ENCODE measurements at regions not wholly inside any gene's neighbourhood (a gene's known extent, or its start where the extent isn't known, plus 50 kb on each side); places are given as distances from the start of the nearest gene placed in this dataset.

GRCh38 chr3:20321391-20322047 is 135.5 kb upstream of the SGO1 start:
- Histone ChIP-seq H4K5ac (ENCODE audit: insufficient read length, low read depth, low read length) (no peak overlapping the region), H3K36me3 (ENCODE audit: control insufficient read depth in 2 of 4, insufficient read depth in 4 of 4, low read length in 3 of 4) (no peaks in the 10 kb centered on the region), H2BK15ac (ENCODE audit: low read length) (no peak overlapping the region), H4K91ac (replicated peaks; ENCODE audit: insufficient read length, low read length) (no peak overlapping the region), H2BK20ac (ENCODE audit: low read length) (no peak overlapping the region), H3K79me2 (ENCODE audit: control insufficient read depth in 1 of 2, insufficient read depth in 2 of 2, low read length in 2 of 2) (no peaks in the 10 kb centered on the region), H4K8ac (ENCODE audit: extremely low read depth, insufficient read depth, low read length) (no peak overlapping the region), H2AFZ (ENCODE audit: low read length) (no peak overlapping the region), H3K4me3 (ENCODE audit: extremely low read depth in 1 of 4, insufficient read depth in 2 of 4, low read depth in 3 of 4, low read length in 4 of 4) (no peak overlapping the region), H3K56ac (replicated peaks; ENCODE audit: insufficient read length, low read depth, low read length) (no peak overlapping the region), H3K9ac (replicated peaks in 1 of 4; ENCODE audit: extremely low read depth in 1 of 4, low read depth in 3 of 4, low read length in 3 of 4) (no peak overlapping the region), H3K27ac (ENCODE audit: low read depth, low read length) (no peak overlapping the region), H3K4me1 (replicated peaks in 1 of 4; ENCODE audit: control insufficient read depth in 3 of 4, insufficient read depth in 4 of 4, low read length in 3 of 4) (no peaks in the 10 kb centered on the region), H3K14ac (ENCODE audit: insufficient read length) (no peak overlapping the region), H2BK5ac (ENCODE audit: low read depth, low read length) (no peak overlapping the region), H3K27me3 (replicated peaks in 1 of 4; ENCODE audit: control insufficient read depth in 3 of 4, extremely low read depth in 1 of 4, insufficient read depth in 3 of 4, low read length in 3 of 4) (no peaks in the 10 kb centered on the region), H2AK5ac (ENCODE audit: low read depth, low read length) (no peak overlapping the region), H3K18ac (ENCODE audit: extremely low read depth, low read length) (no peak overlapping the region), H3K4ac (replicated peaks; ENCODE audit: insufficient read length, low read depth, low read length) (no peak overlapping the region), H3K9me3 (ENCODE audit: insufficient read depth in 2 of 2, low read depth in 1 of 2, low read length in 1 of 2) (no peaks in the 10 kb centered on the region), H2BK120ac (replicated peaks; ENCODE audit: low read depth, low read length) (no peak overlapping the region), H3K4me2 (ENCODE audit: insufficient read depth in 1 of 2, low read depth in 2 of 2, low read length in 2 of 2) (no peak overlapping the region), H3K23me2 (ENCODE audit: low read depth, low read length) (no peaks in the 10 kb centered on the region), H2BK12ac (ENCODE audit: low read depth, low read length) (no peak overlapping the region), H3K23ac (ENCODE audit: insufficient read length) (no peak overlapping the region), H4K20me1 (replicated peaks in 1 of 2; ENCODE audit: control insufficient read depth in 1 of 2, insufficient read depth in 2 of 2, low read length in 2 of 2) (no peaks in the 10 kb centered on the region), H3K79me1 (ENCODE audit: low read depth, low read length) (no peaks in the 10 kb centered on the region)
- DNase-seq (ENCODE audit: low read depth in 1 of 2, low spot score in 2 of 2) (no peak), FAIRE-seq (no peak)
- ChIA-PET POLR2A (ENCODE audit: partially characterized antibody) (no interaction called here), CTCF (ENCODE audit: partially characterized antibody) (interaction anchor here (0.6 to 0.7 kb wide), 2 partner anchors 20 to 1683 kb away, joined by 3 read pairs; no protein-coding TSS in a partner anchor)
- WGBS, 2 experiments (ENCODE audit: extremely low coverage in 1 of 2, insufficient coverage in 1 of 2, insufficient read length in 1 of 2, insufficient replicate concordance in 2 of 2, low coverage in 1 of 2, low lambda C conversion rate in 2 of 2, missing lambda C conversion rate in 1 of 2): 90% methylated on average over 8 of the region's 8 CpGs; no CpG with 5 or more reads in 1 of the 2 experiments
- TF ChIP-seq JUND (IDR thresholded peaks at IDR 0.05; ENCODE audit: low read length) (no peak), BCL11A (IDR thresholded peaks at IDR 0.05; ENCODE audit: low read depth in 2 of 2, low read length in 2 of 2) (no peak), SP4 (IDR thresholded peaks at IDR 0.05; ENCODE audit: low read length) (no peak), CHD1 (IDR thresholded peaks at IDR 0.05; ENCODE audit: low read depth, low read length) (no peak), RAD21 (IDR thresholded peaks at IDR 0.05 in 1 of 2, conservative IDR thresholded peaks at IDR 0.05 in 1 of 2; ENCODE audit: low read depth in 2 of 2, low read length in 2 of 2) (no peak), EP300 (IDR thresholded peaks at IDR 0.05; ENCODE audit: borderline replicate concordance in 1 of 2, low read depth in 2 of 2, low read length in 2 of 2) (no peak), KDM5A (IDR thresholded peaks at IDR 0.05; ENCODE audit: low read length) (no peak), JUN (IDR thresholded peaks at IDR 0.05; ENCODE audit: low read depth, low read length) (no peak), PHF8 (conservative IDR thresholded peaks at IDR 0.05; ENCODE audit: low read depth, low read length) (no peak), HDAC6 (IDR thresholded peaks at IDR 0.05; ENCODE audit: low read depth, low read length) (no peak), ZNF274 (IDR thresholded peaks at IDR 0.05; ENCODE audit: borderline replicate concordance, extremely low read depth, low read length) (no peak)
